SK-N-SH (cell line): ENCODE measurements at regions not wholly inside any gene's neighbourhood (a gene's known extent, or its start where the extent isn't known, plus 50 kb on each side); places are given as distances from the start of the nearest gene placed in this dataset.

ENCODE experiments used
- CTCF ChIA-PET: fragments of 300-600, 350-600 bp; formaldehyde crosslinking; extraction: SDS; loops from one replicate; lab custom pipeline; 2021; lab: Yijun Ruan, JAX
- POLR2A ChIA-PET: fragments of 350-600 bp; sonication (Branson Sonifier 250); formaldehyde crosslinking; extraction: SDS; loops from one replicate; lab custom pipeline; 2020; ENCODE audit warnings: antibody characterized with exemption, inconsistent platforms; lab: Yijun Ruan, JAX
- DNase-seq: peaks from one replicate; pipeline ENCODE4 v3.0.0; 2012
- H2AFZ ChIP-seq: fragments of 200-600 bp; sonication (generic); 2 replicates; pipeline ENCODE4 v1.8.1; 2016; ENCODE audit warnings: antibody characterized with exemption, mild to moderate bottlenecking, low read depth
- H3F3A ChIP-seq: fragments of 200-600 bp; sonication (generic); replicated peaks from 2 replicates; pipeline ENCODE3; 2016; ENCODE audit warnings: antibody characterized with exemption, mild to moderate bottlenecking; ENCODE audit not compliant: insufficient read depth
- H3K27ac ChIP-seq, 2 experiments: fragments of 200-500 bp in 1 of 2; fragments of 200-600 bp in 1 of 2; sonication (Bioruptor generic) in 1 of 2; sonication (generic), shearing (Covaris generic) in 1 of 2; 2 replicates each; pipeline versions ENCODE4 v1.5.1 to v1.6.1; 2014 to 2016; ENCODE audit warnings: low read depth in 2 of 2, inconsistent platforms in 1 of 2, low read length in 1 of 2, mild to moderate bottlenecking in 1 of 2, mixed read lengths in 1 of 2
- H3K27me3 ChIP-seq: fragments of 200-600 bp; sonication (generic), shearing (Covaris generic); 2 replicates; pipeline ENCODE4 v1.6.1; 2016; ENCODE audit warnings: mixed run types; ENCODE audit not compliant: insufficient read depth
- H3K36me3 ChIP-seq, 2 experiments: fragments of 200-500 bp in 1 of 2; fragments of 200-600 bp in 1 of 2; sonication (Bioruptor generic) in 1 of 2; sonication (generic) in 1 of 2; replicated peaks in 1 of 2; 2 replicates each; pipeline versions ENCODE3 to v1.5.1; 2014 to 2016; ENCODE audit warnings: low read length in 1 of 2, mild to moderate bottlenecking in 1 of 2; ENCODE audit not compliant: insufficient read depth in 2 of 2, control insufficient read depth in 1 of 2
- H3K4me1 ChIP-seq, 2 experiments: fragments of 200-500 bp in 1 of 2; fragments of 200-600 bp in 1 of 2; sonication (Bioruptor generic) in 1 of 2; sonication (generic), shearing (Covaris generic) in 1 of 2; 2 replicates each; pipeline versions ENCODE4 v1.5.1 to v1.6.1; 2014 to 2016; ENCODE audit warnings: low read depth in 1 of 2, low read length in 1 of 2, mixed run types in 1 of 2; ENCODE audit not compliant: insufficient read depth in 2 of 2, control insufficient read depth in 1 of 2
- H3K4me2 ChIP-seq: fragments of 200-600 bp; sonication (generic), shearing (Covaris generic); 2 replicates; pipeline ENCODE4 v1.6.1; 2017; ENCODE audit warnings: mixed run types
- H3K4me3 ChIP-seq, 2 experiments: fragments of 200-500 bp in 1 of 2; fragments of 200-600 bp in 1 of 2; sonication (Bioruptor generic) in 1 of 2; sonication (generic), shearing (Covaris generic) in 1 of 2; 2 replicates each; pipeline versions ENCODE4 v1.5.1 to v1.8.1; 2014 to 2016; ENCODE audit warnings: low read depth in 2 of 2, inconsistent platforms in 1 of 2, low read length in 1 of 2, mild to moderate bottlenecking in 1 of 2, mixed read lengths in 1 of 2, moderate library complexity in 1 of 2
- H3K79me2 ChIP-seq: fragments of 200-600 bp; sonication (generic); 2 replicates; pipeline ENCODE4 v1.8.1; 2017; ENCODE audit warnings: mild to moderate bottlenecking; ENCODE audit not compliant: insufficient read depth
- H3K9ac ChIP-seq: fragments of 200-600 bp; sonication (generic); 2 replicates; pipeline ENCODE4 v1.6.1; 2017; ENCODE audit warnings: mixed run types
- H3K9me2 ChIP-seq: fragments of 200-600 bp; sonication (generic); 2 replicates; pipeline ENCODE4 v1.6.1; 2017; ENCODE audit warnings: mixed run types
- H3K9me3 ChIP-seq: fragments of 200-600 bp; sonication (generic); 2 replicates; pipeline ENCODE4 v1.6.1; 2017; ENCODE audit warnings: mixed run types, mild to moderate bottlenecking, moderate library complexity
- H4K20me1 ChIP-seq: fragments of 200-600 bp; sonication (generic); 2 replicates; pipeline ENCODE4 v1.6.1; 2017; ENCODE audit warnings: mild to moderate bottlenecking, mixed run types; ENCODE audit not compliant: insufficient read depth
- CHD2 ChIP-seq: fragments of 150-350 bp; IDR thresholded peaks from 2 replicates; pipeline ENCODE4 v1.6.1; 2018; ENCODE audit warnings: low read length; ENCODE audit not compliant: partially characterized antibody
- ELF1 ChIP-seq: IDR thresholded peaks from 2 replicates; pipeline ENCODE4 v1.4.0; 2012
- EP300 ChIP-seq, 2 experiments: IDR thresholded peaks; 2 replicates each; pipeline versions ENCODE4 v1.4.0 to v1.6.1; 2012; ENCODE audit warnings: borderline replicate concordance in 1 of 2, low read depth in 1 of 2, low read length in 1 of 2
- EZH2phosphoT487 ChIP-seq: fragments of 200-600 bp; sonication (generic); IDR thresholded peaks from 2 replicates; pipeline ENCODE4 v1.6.1; 2017; ENCODE audit warnings: low read depth, mixed run types, mild to moderate bottlenecking, antibody characterized with exemption, moderate library complexity, borderline replicate concordance
- FOSL2 ChIP-seq: IDR thresholded peaks from 2 replicates; pipeline ENCODE4 v1.4.0; 2012; ENCODE audit warnings: low read depth, mild to moderate bottlenecking, moderate library complexity, borderline replicate concordance
- FOXJ3 ChIP-seq: sonication (generic); formaldehyde crosslinking; IDR thresholded peaks from 2 replicates; pipeline ENCODE4 v1.5.1; 2020; ENCODE audit warnings: mild to moderate bottlenecking, missing genetic modification reagents
- FOXM1 ChIP-seq: IDR thresholded peaks from 2 replicates; pipeline ENCODE4 v1.4.0; 2012; ENCODE audit warnings: low read depth, mild to moderate bottlenecking
- GABPA ChIP-seq: IDR thresholded peaks from 2 replicates; pipeline ENCODE4 v1.4.0; 2012; ENCODE audit warnings: low read depth, mild to moderate bottlenecking
- GATA2 ChIP-seq: sonication (generic); formaldehyde crosslinking; IDR thresholded peaks from 2 replicates; pipeline ENCODE4 v1.5.0; 2020; ENCODE audit warnings: mild to moderate bottlenecking, missing genetic modification reagents
- JUND ChIP-seq: IDR thresholded peaks from 2 replicates; pipeline ENCODE4 v1.4.0; 2012
- MXI1 ChIP-seq: IDR thresholded peaks from 2 replicates; pipeline ENCODE4 v1.6.1; 2012; ENCODE audit warnings: mild to moderate bottlenecking, low read depth, low read length, improper control_type of control experiment
- NFIC ChIP-seq: IDR thresholded peaks from 2 replicates; pipeline ENCODE4 v1.4.0; 2012; ENCODE audit warnings: borderline replicate concordance
- NRF1 ChIP-seq: IDR thresholded peaks from 2 replicates; pipeline ENCODE4 v1.6.1; 2012; ENCODE audit warnings: low read depth, mild to moderate bottlenecking, low read length
- PBX3 ChIP-seq: IDR thresholded peaks from 2 replicates; pipeline ENCODE4; 2012
- RAD21 ChIP-seq: IDR thresholded peaks from 2 replicates; pipeline ENCODE4 v1.6.1; 2012; ENCODE audit warnings: mild to moderate bottlenecking, low read length
- REST ChIP-seq: IDR thresholded peaks from 2 replicates; pipeline ENCODE4 v1.6.1; 2012; ENCODE audit warnings: mild to moderate bottlenecking, low read depth, low read length, moderate library complexity
- RFX5 ChIP-seq: IDR thresholded peaks from 2 replicates; pipeline ENCODE4 v1.6.1; 2012; ENCODE audit warnings: mild to moderate bottlenecking, improper control_type of control experiment, low read length
- SMC3 ChIP-seq: IDR thresholded peaks from 2 replicates; pipeline ENCODE4 v1.6.1; 2012; ENCODE audit warnings: low read depth, low read length, improper control_type of control experiment
- TAF1 ChIP-seq: IDR thresholded peaks from 2 replicates; pipeline ENCODE4 v1.6.1; 2012; ENCODE audit warnings: low read depth, mild to moderate bottlenecking, low read length, moderate library complexity, borderline replicate concordance
- TCF12 ChIP-seq: IDR thresholded peaks from 2 replicates; pipeline ENCODE4 v1.4.0; 2012
- TEAD4 ChIP-seq: IDR thresholded peaks from 2 replicates; pipeline ENCODE4 v1.4.0; 2012; ENCODE audit warnings: mild to moderate bottlenecking, borderline replicate concordance; ENCODE audit not compliant: insufficient read depth
- USF1 ChIP-seq: IDR thresholded peaks from 2 replicates; pipeline ENCODE4 v1.4.0; 2012; ENCODE audit warnings: low read depth, borderline replicate concordance
- USF2 ChIP-seq: fragments of 150-350 bp; IDR thresholded peaks from 2 replicates; pipeline ENCODE4 v1.6.1; 2017; ENCODE audit warnings: antibody characterized with exemption, low read length, low read depth, borderline replicate concordance
- YY1 ChIP-seq: IDR thresholded peaks from 2 replicates; pipeline ENCODE4 v1.4.0; 2012; ENCODE audit warnings: low read depth, mild to moderate bottlenecking
- ZBTB33 ChIP-seq: IDR thresholded peaks from 2 replicates; pipeline ENCODE4 v1.4.0; 2012; ENCODE audit warnings: low read depth, borderline replicate concordance
- WGBS: methylation state at CpG from one replicate; pipeline ENCODE4 v1.1.6; 2017; ENCODE audit warnings: low lambda C conversion rate; 5-methylcytosine and 5-hydroxymethylcytosine counted together

- Histone ChIP-seq H3K4me2 (peak overlapping the region; percentile 47; the same call in 1 of the 2 replicates), H2AFZ (peak overlapping the region; percentile 64), H3F3A (peaks cover 24% of the 10 kb centered on the region), H3K27ac (peak overlapping the region; percentile 69 to 88; a peak in 3 of 4 replicates), H3K27me3 (no peaks in the 10 kb centered on the region), H3K9ac (peak overlapping the region; percentile 45; the same call in 1 of the 2 replicates), H3K4me3 (no peak overlapping the region), H3K9me3 (no peaks in the 10 kb centered on the region), H3K79me2 (no peaks in the 10 kb centered on the region), H3K36me3 (no peaks in the 10 kb centered on the region), H3K4me1 (peaks cover 0 to 11% of the 10 kb centered on the region in 2 experiments; a peak in 2 of 4 replicates), H3K9me2 (no peaks in the 10 kb centered on the region), H4K20me1 (no peaks in the 10 kb centered on the region)
- DNase-seq: no peak
- POLR2A ChIA-PET: no interaction called here
- CTCF ChIA-PET: no interaction called here
- WGBS: 30% methylated on average over 3 of the region's 3 CpGs
- peak; percentile 74 for TF ChIP-seq TEAD4
- TF ChIP-seq GATA2 (CRISPR knock-in tag): no peak
- TF ChIP-seq ELF1: 0 out of 2 replicates have a peak, but pooled peaks have one; percentile 9
- TF ChIP-seq USF2: no peak
- TF ChIP-seq TCF12: peak; percentile 72
- no peak for TF ChIP-seq TAF1
- TF ChIP-seq ZBTB33: no peak
- no peak for TF ChIP-seq FOXM1
- TF ChIP-seq FOSL2: peak; percentile 87
- no peak for TF ChIP-seq SMC3
- peak; percentile 53 for TF ChIP-seq PBX3
- TF ChIP-seq JUND: peak; percentile 96
- peak; percentile 63; the same call in 1 of the 2 replicates for TF ChIP-seq NFIC
- TF ChIP-seq MXI1: no peak
- no peak for TF ChIP-seq EZH2phosphoT487
- TF ChIP-seq NRF1: no peak
- TF ChIP-seq CHD2: no peak
- no peak for TF ChIP-seq USF1
- TF ChIP-seq GABPA: no peak
- no peak for TF ChIP-seq FOXJ3 (CRISPR knock-in tag)
- no peak for TF ChIP-seq REST
- TF ChIP-seq RAD21: no peak
- peak in 1 of 2 experiments; percentile 49; a peak in 1 of 4 replicates for TF ChIP-seq EP300 (IDR thresholded peaks at IDR 0.05; ENCODE audit: borderline replicate concordance in 1 of 2, low read depth in 1 of 2, low read length in 1 of 2)
- TF ChIP-seq RFX5: no peak
- no peak for TF ChIP-seq YY1
Observed at GRCh38 chr3:110526777-110527727, 544.6 kb upstream of the NECTIN3 start.
